DOHH2 (cell line): ENCODE measurements at regions not wholly inside any gene's neighbourhood (a gene's known extent, or its start where the extent isn't known, plus 50 kb on each side); places are given as distances from the start of the nearest gene placed in this dataset.
A peak's percentile ranks its signal among the peaks of the same experiment; 100 is the strongest.

Source experiments
- H3F3A ChIP-seq: fragments of 200-600 bp; sonication (generic), shearing (Covaris generic); 2 replicates; pipeline ENCODE4 v1.6.0; 2016; ENCODE audit warnings: antibody characterized with exemption, mild to moderate bottlenecking; ENCODE audit not compliant: control insufficient read depth, insufficient read depth
- H3K27ac ChIP-seq: fragments of 200-600 bp; sonication (generic); 2 replicates; pipeline ENCODE4 v1.5.1; 2014; ENCODE audit warnings: low read depth, mild to moderate bottlenecking, low read length, moderate library complexity
- H3K27me3 ChIP-seq: fragments of 200-600 bp; sonication (generic); 2 replicates; pipeline ENCODE4 v1.6.1; 2014; ENCODE audit warnings: mild to moderate bottlenecking, low read length, mixed read lengths; ENCODE audit not compliant: control insufficient read depth
- H3K36me3 ChIP-seq: fragments of 200-600 bp; sonication (generic); 2 replicates; pipeline ENCODE4 v1.6.1; 2014; ENCODE audit warnings: mild to moderate bottlenecking, low read length, moderate library complexity, mixed read lengths; ENCODE audit not compliant: control insufficient read depth
- H3K4me1 ChIP-seq: fragments of 200-600 bp; sonication (generic); 2 replicates; pipeline ENCODE4 v1.6.1; 2014; ENCODE audit warnings: mild to moderate bottlenecking, low read length, mixed read lengths; ENCODE audit not compliant: control insufficient read depth
- H3K4me2 ChIP-seq: fragments of 200-600 bp; sonication (generic); 2 replicates; pipeline ENCODE4 v1.6.0; 2014; ENCODE audit warnings: mild to moderate bottlenecking, low read length, moderate library complexity
- H3K4me3 ChIP-seq: fragments of 200-600 bp; sonication (generic); 2 replicates; pipeline ENCODE4 v1.5.1; 2014; ENCODE audit warnings: mild to moderate bottlenecking, low read length, mixed read lengths
- H3K79me2 ChIP-seq: fragments of 200-600 bp; sonication (generic); 2 replicates; pipeline ENCODE4 v1.6.1; 2014; ENCODE audit warnings: mild to moderate bottlenecking, low read length, mixed read lengths; ENCODE audit not compliant: control insufficient read depth
- H3K9me2 ChIP-seq: fragments of 200-600 bp; sonication (generic); replicated peaks from 2 replicates; pipeline ENCODE4 v1.6.1; 2014; ENCODE audit warnings: mild to moderate bottlenecking, low read length, mixed read lengths; ENCODE audit not compliant: control insufficient read depth
- H3K9me3 ChIP-seq: fragments of 200-600 bp; sonication (generic); 2 replicates; pipeline ENCODE4 v1.6.1; 2014; ENCODE audit warnings: antibody characterized with exemption, low read length, mixed read lengths; ENCODE audit not compliant: control insufficient read depth, insufficient read depth
- H4K20me1 ChIP-seq: fragments of 200-600 bp; sonication (generic); 2 replicates; pipeline ENCODE4 v1.6.0; 2014; ENCODE audit warnings: low read depth, mild to moderate bottlenecking, antibody characterized with exemption, low read length, moderate library complexity; ENCODE audit not compliant: control insufficient read depth, insufficient read depth
- EZH2phosphoT487 ChIP-seq: fragments of 200-600 bp; sonication (generic); IDR thresholded peaks from 2 replicates; pipeline ENCODE4 v1.6.1; 2017; ENCODE audit warnings: borderline replicate concordance, mild to moderate bottlenecking, antibody characterized with exemption, low read length, moderate library complexity, mixed read lengths
- TF ChIP-seq, protein P1 (sequence below): fragments of 200-600 bp; sonication (generic); IDR thresholded peaks from one replicate; pipeline ENCODE4 v1.5.1; 2014; ENCODE audit warnings: antibody characterized with exemption, mild to moderate bottlenecking, low read depth, low read length; ENCODE audit not compliant: poor library complexity, severe bottlenecking

DNA sequence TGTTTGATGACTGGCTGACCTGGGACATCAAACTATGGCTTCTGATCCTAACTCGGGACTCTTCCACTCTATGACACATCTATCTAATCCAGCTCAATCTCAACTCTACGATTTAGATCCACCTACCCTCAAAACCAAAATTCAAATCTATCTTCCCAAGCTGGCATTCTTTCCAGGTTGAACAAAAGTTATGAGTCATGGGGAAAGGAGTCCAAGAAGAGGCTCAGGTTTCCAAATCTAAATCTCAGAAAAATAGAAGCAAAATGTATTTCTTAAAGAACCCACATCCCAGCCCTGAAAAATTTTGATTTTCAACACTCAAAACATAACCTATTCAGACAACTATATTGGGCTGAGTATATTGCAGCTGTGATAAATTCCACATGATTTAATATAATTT is 143.9 kb upstream of the IPO5 start:
- no peaks in the 10 kb centered on the region for H3K4me1 ChIP-seq
- H3K9me3 ChIP-seq, result no peaks in the 10 kb centered on the region
- no peak overlapping the region for H3K4me3 ChIP-seq
- H3K27ac ChIP-seq, result no peak overlapping the region
- H3K27me3 ChIP-seq, result no peaks in the 10 kb centered on the region
- H3K79me2 ChIP-seq, result no peaks in the 10 kb centered on the region
- no peaks in the 10 kb centered on the region for H3F3A ChIP-seq
- H4K20me1 ChIP-seq, result no peaks in the 10 kb centered on the region
- H3K36me3 ChIP-seq, result no peaks in the 10 kb centered on the region
- TF ChIP-seq, protein P1, sequence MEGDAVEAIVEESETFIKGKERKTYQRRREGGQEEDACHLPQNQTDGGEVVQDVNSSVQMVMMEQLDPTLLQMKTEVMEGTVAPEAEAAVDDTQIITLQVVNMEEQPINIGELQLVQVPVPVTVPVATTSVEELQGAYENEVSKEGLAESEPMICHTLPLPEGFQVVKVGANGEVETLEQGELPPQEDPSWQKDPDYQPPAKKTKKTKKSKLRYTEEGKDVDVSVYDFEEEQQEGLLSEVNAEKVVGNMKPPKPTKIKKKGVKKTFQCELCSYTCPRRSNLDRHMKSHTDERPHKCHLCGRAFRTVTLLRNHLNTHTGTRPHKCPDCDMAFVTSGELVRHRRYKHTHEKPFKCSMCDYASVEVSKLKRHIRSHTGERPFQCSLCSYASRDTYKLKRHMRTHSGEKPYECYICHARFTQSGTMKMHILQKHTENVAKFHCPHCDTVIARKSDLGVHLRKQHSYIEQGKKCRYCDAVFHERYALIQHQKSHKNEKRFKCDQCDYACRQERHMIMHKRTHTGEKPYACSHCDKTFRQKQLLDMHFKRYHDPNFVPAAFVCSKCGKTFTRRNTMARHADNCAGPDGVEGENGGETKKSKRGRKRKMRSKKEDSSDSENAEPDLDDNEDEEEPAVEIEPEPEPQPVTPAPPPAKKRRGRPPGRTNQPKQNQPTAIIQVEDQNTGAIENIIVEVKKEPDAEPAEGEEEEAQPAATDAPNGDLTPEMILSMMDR, result no peak
- no peak for TF ChIP-seq EZH2phosphoT487
- no peak overlapping the region for H3K4me2 ChIP-seq
- H3K9me2 ChIP-seq, result no peaks in the 10 kb centered on the region

DNA sequence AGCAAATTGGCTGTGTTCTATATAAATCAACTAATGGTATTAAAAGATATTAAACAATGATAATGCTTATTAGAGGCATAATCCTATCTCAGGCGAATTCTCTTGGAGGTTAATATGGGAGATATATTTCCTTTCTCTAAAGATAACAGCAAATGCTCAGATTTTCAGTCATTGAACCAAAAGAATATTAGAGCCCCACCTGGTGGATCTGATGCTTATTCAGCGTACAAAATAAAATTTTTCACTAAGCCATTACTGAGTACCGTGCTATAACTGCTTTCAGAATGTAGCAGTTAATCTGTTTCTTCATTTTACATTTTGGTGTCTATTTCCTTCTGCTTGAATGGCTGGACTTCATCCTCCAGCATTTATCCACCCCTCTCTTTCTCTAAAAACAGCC is 143.3 kb upstream of the IPO5 start:
- H3K4me3 ChIP-seq, result no peak overlapping the region
- H4K20me1 ChIP-seq, result no peaks in the 10 kb centered on the region
- no peaks in the 10 kb centered on the region for H3F3A ChIP-seq
- no peaks in the 10 kb centered on the region for H3K9me3 ChIP-seq
- no peaks in the 10 kb centered on the region for H3K4me1 ChIP-seq
- H3K27me3 ChIP-seq, result no peaks in the 10 kb centered on the region
- no peaks in the 10 kb centered on the region for H3K36me3 ChIP-seq
- TF ChIP-seq, protein P1, result peak; percentile 42
- TF ChIP-seq EZH2phosphoT487, result no peak
- H3K4me2 ChIP-seq, result no peak overlapping the region
- no peaks in the 10 kb centered on the region for H3K79me2 ChIP-seq
- H3K9me2 ChIP-seq, result no peaks in the 10 kb centered on the region
- H3K27ac ChIP-seq, result no peak overlapping the region

DNA sequence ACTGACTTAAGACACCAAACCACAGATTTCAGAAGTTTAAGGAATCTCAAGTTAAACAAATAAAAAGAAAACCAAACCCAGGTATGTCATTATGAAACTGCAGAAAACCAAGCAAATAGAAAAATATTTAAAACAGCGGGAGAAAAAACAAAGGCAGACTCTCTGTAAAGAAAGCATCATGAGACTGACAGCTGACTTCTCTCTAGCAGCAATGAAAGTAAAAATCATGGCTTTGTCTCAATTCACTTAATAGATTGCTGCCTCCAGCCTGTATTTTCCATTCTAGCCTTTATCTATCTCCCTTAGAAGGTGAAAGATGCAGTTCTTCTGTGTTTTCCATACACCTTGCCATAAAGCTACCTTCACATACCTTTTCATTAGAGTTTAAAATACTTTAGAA is 131.1 kb upstream of the IPO5 start:
- TF ChIP-seq, protein P1, result no peak
- TF ChIP-seq EZH2phosphoT487, result no peak
- Histone ChIP-seq H3K4me2 (no peak overlapping the region), H3K27me3 (no peaks in the 10 kb centered on the region), H3K9me3 (no peaks in the 10 kb centered on the region), H4K20me1 (no peaks in the 10 kb centered on the region), H3K79me2 (no peaks in the 10 kb centered on the region), H3K36me3 (no peaks in the 10 kb centered on the region), H3K9me2 (no peaks in the 10 kb centered on the region), H3K27ac (no peak overlapping the region), H3F3A (no peaks in the 10 kb centered on the region), H3K4me1 (no peaks in the 10 kb centered on the region), H3K4me3 (no peak overlapping the region)

DNA sequence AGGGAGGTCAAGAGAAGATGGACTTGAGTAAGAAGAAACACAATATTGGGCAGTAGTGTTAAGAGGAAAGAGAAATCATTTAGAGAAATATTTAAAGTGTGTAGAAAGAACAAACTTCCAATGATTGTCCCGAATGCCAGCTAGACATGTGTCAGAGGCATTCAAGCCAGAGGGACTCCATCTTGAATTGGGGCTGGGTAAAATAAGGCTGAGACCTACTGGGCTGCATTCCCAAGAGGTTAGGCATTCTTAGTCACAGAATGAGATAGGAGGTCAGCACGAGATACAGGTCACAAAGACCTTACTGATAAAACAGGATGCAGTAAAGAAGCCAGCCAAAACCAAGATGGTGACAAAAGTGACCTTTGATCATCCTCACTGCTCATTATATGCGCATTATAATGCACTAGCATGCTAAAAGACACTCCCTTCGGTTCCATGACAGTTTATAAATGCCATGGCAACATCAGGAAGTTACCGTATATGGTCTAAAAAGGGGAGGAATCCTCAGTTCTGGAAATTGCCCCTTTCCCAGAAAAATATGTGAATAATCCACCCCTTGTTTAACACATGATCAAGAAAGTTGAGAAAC is 127.0 kb upstream of the IPO5 start:
- H3K9me2 ChIP-seq, result no peaks in the 10 kb centered on the region
- no peaks in the 10 kb centered on the region for H3K27me3 ChIP-seq
- no peaks in the 10 kb centered on the region for H4K20me1 ChIP-seq
- H3K36me3 ChIP-seq, result no peaks in the 10 kb centered on the region
- H3K4me1 ChIP-seq, result no peaks in the 10 kb centered on the region
- no peaks in the 10 kb centered on the region for H3K79me2 ChIP-seq
- no peak overlapping the region for H3K4me3 ChIP-seq
- no peak overlapping the region for H3K4me2 ChIP-seq
- H3F3A ChIP-seq, result no peaks in the 10 kb centered on the region
- H3K27ac ChIP-seq, result no peak overlapping the region
- TF ChIP-seq EZH2phosphoT487, result no peak
- TF ChIP-seq, protein P1, result no peak
- no peaks in the 10 kb centered on the region for H3K9me3 ChIP-seq
